HG03175 (cell line): ENCODE measurements at regions not wholly inside any gene's neighbourhood (a gene's known extent, or its start where the extent isn't known, plus 50 kb on each side); places are given as distances from the start of the nearest gene placed in this dataset.
A peak's percentile ranks its signal among the peaks of the same experiment; 100 is the strongest.

Experiments used
- ATAC-seq: cut with Tn5 transposase; IDR thresholded peaks from one replicate; pipeline ENCODE4 v1.9.1; 2021; ENCODE audit warnings: mild to moderate bottlenecking, moderate library complexity; ENCODE audit not compliant: unreplicated experiment

- no peak for ATAC-seq
Measured at GRCh38 chrX:42944381-42944998, 166.5 kb upstream of the PPP1R2C start.

- no peak for ATAC-seq
Measured at GRCh38 chrX:42946544-42947194, 168.7 kb upstream of the PPP1R2C start.

GRCh38 chrX:42948723-42949657, 171.0 kb upstream of the PPP1R2C start:
- no peak for ATAC-seq

GRCh38 chrX:42951747-42952146, 173.8 kb upstream of the PPP1R2C start:
- no peak for ATAC-seq

- no peak for ATAC-seq
Measured at GRCh38 chrX:42952621-42953020, 174.7 kb upstream of the PPP1R2C start.

GRCh38 chrX:42954880-42955279, 176.9 kb upstream of the PPP1R2C start:
- peak; percentile 20 for ATAC-seq

GRCh38 chrX:42955349-42955748, 177.4 kb upstream of the PPP1R2C start:
- ATAC-seq = peak; percentile 84

- no peak for ATAC-seq
Measured at GRCh38 chrX:42967681-42968300, 189.8 kb upstream of the PPP1R2C start.

- ATAC-seq = no peak
Measured at GRCh38 chrX:42973321-42973720, 195.4 kb upstream of the PPP1R2C start.

GRCh38 chrX:42975906-42976305, 197.9 kb upstream of the PPP1R2C start:
- no peak for ATAC-seq

- no peak for ATAC-seq
Measured at GRCh38 chrX:42976746-42977366, 198.9 kb upstream of the PPP1R2C start.

GRCh38 chrX:42978655-42979379, 200.9 kb upstream of the PPP1R2C start:
- no peak for ATAC-seq

- ATAC-seq = no peak
Measured at GRCh38 chrX:42988700-42989099, 210.7 kb upstream of the PPP1R2C start.

- no peak for ATAC-seq
Measured at GRCh38 chrX:42992199-42992943, 214.4 kb upstream of the PPP1R2C start.

- ATAC-seq = no peak
Measured at GRCh38 chrX:42996861-42997260, 218.9 kb upstream of the PPP1R2C start.

GRCh38 chrX:43000121-43000520, 222.2 kb upstream of the PPP1R2C start:
- ATAC-seq = no peak

- ATAC-seq = peak; percentile 89
Measured at GRCh38 chrX:43002526-43003203, 224.7 kb upstream of the PPP1R2C start.

- ATAC-seq = peak; percentile 50
Measured at GRCh38 chrX:43003204-43003565, 225.2 kb upstream of the PPP1R2C start.

- no peak for ATAC-seq
Measured at GRCh38 chrX:43003939-43004338, 226.0 kb upstream of the PPP1R2C start.
